ENCODE measurements at regions not wholly inside any gene's neighbourhood (a gene's known extent, or its start where the extent isn't known, plus 50 kb on each side); places are given as distances from the start of the nearest gene placed in this dataset.
A peak's percentile ranks its signal among the peaks of the same experiment; 100 is the strongest.

DNA sequence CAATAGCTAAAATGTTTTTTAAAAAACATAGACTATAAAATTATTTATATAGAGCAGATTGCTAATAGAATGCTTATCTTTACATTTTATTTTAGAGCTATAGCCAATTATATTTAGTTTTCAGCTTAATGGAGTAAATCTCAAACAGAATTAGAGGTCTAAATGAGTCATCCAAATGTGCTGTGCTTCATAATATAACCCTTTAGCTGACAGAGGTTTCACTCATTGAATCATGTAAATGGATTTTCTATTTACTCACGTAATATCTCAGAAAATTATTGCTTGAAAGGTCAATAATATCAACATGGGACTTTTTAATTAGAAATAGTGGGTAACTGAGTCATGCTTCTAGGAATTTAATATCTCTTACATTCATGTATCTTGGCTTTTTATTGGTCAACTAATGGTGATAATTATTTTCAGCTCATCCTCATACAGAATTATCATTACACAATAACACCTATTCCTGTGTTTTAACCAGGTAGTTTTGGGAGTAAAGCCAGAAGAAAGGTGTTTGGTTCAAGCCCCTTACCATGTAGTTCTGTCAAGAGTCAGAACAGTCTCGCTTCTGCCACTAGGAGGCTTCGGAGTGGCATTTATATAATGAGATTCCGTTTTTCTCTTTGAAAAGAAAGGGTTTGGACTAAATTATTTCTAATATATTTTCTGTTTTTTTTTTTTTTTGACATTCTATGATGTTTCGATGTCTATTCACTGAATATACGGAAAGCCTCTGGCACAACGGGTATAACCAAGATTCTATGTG, 217.6 kb downstream of the CDH7 start:
- FAIRE-seq: no peak
- H3K9ac ChIP-seq (ENCODE audit: low read length in 3 of 3): no peak overlapping the region

DNA sequence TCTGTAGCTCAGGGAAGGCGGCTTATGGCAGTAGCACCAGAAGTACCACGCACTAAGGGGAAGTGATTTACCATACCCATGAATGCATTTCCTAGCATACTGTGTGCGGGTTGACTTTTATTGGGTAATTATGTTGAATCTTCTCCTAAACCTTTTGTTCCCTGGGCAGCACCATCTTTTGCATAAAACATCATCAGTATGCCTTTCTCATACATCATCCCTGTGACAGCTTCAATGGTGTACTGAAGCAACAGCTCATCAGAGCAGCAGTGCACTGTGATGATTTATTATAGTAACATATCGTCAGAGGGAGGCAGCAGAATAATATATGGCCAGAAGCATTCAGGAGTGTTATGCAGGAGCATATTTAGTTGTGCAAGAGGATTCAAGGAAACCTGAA, 204.9 kb downstream of the CDH7 start:
- FAIRE-seq: no peak

More for the DNA sequence above, 217.6 kb downstream of the CDH7 start:
- DNase-seq: no peak
- Histone ChIP-seq H3K9me3 (ENCODE audit: control insufficient read depth in 2 of 3, insufficient read depth in 1 of 3, low read length in 3 of 3) (no peaks in the 10 kb centered on the region), H3K4me3 (ENCODE audit: low read length in 3 of 3) (no peak overlapping the region), H3K36me3 (ENCODE audit: control insufficient read depth in 2 of 3, insufficient read depth in 3 of 3, low read length in 3 of 3) (no peaks in the 10 kb centered on the region), H3K4me1 (ENCODE audit: control insufficient read depth in 2 of 3, insufficient read depth in 2 of 3, low read depth in 1 of 3, low read length in 3 of 3) (no peaks in the 10 kb centered on the region), H3K27ac (ENCODE audit: low read depth in 2 of 2, low read length in 2 of 2) (no peak overlapping the region), H3K27me3 (ENCODE audit: control insufficient read depth, insufficient read depth, low read length) (no peaks in the 10 kb centered on the region)
- intact Hi-C loops (cut with DNase I): no loop called here
- TF ChIP-seq CTCF (IDR thresholded peaks at IDR 0.05; ENCODE audit: borderline replicate concordance, extremely low read depth, insufficient read depth): no peak

GRCh38 chr18:65954372-65954771, 203.6 kb downstream of the CDH7 start:
- H3K4me3 ChIP-seq (ENCODE audit: low read length in 3 of 3): no peak overlapping the region

More for the DNA sequence above, 204.9 kb downstream of the CDH7 start:
- H3K9me3 ChIP-seq (ENCODE audit: control insufficient read depth in 2 of 3, insufficient read depth in 1 of 3, low read length in 3 of 3): no peaks in the 10 kb centered on the region
- intact Hi-C loops (cut with DNase I): no loop called here
- DNase-seq: peak in 2 of 5 donors; percentile 6 to 12
- H3K36me3 ChIP-seq (ENCODE audit: control insufficient read depth in 2 of 3, insufficient read depth in 3 of 3, low read length in 3 of 3): no peaks in the 10 kb centered on the region
- TF ChIP-seq CTCF (IDR thresholded peaks at IDR 0.05; ENCODE audit: borderline replicate concordance, extremely low read depth, insufficient read depth): no peak
- no peak overlapping the region for H3K9ac ChIP-seq (ENCODE audit: low read length in 3 of 3)
- no peak overlapping the region for H3K27ac ChIP-seq (ENCODE audit: low read depth in 2 of 2, low read length in 2 of 2)
- no peaks in the 10 kb centered on the region for H3K4me1 ChIP-seq (ENCODE audit: control insufficient read depth in 2 of 3, insufficient read depth in 2 of 3, low read depth in 1 of 3, low read length in 3 of 3)
- H3K4me3 ChIP-seq (ENCODE audit: low read length in 3 of 3): no peak overlapping the region
- no peaks in the 10 kb centered on the region for H3K27me3 ChIP-seq (ENCODE audit: control insufficient read depth, insufficient read depth, low read length)

More at GRCh38 chr18:65954372-65954771, 203.6 kb downstream of the CDH7 start:
- no peaks in the 10 kb centered on the region for H3K36me3 ChIP-seq (ENCODE audit: control insufficient read depth in 2 of 3, insufficient read depth in 3 of 3, low read length in 3 of 3)
- intact Hi-C loops (cut with DNase I): no loop called here
- H3K27ac ChIP-seq (ENCODE audit: low read depth in 2 of 2, low read length in 2 of 2): no peak overlapping the region
- no peaks in the 10 kb centered on the region for H3K9me3 ChIP-seq (ENCODE audit: control insufficient read depth in 2 of 3, insufficient read depth in 1 of 3, low read length in 3 of 3)
- DNase-seq: no peak
- no peaks in the 10 kb centered on the region for H3K4me1 ChIP-seq (ENCODE audit: control insufficient read depth in 2 of 3, insufficient read depth in 2 of 3, low read depth in 1 of 3, low read length in 3 of 3)
- no peak for TF ChIP-seq CTCF (IDR thresholded peaks at IDR 0.05; ENCODE audit: borderline replicate concordance, extremely low read depth, insufficient read depth)
- no peak for FAIRE-seq
- H3K27me3 ChIP-seq (ENCODE audit: control insufficient read depth, insufficient read depth, low read length): no peaks in the 10 kb centered on the region
- H3K9ac ChIP-seq (ENCODE audit: low read length in 3 of 3): no peak overlapping the region
